ENCODE measurements at regions not wholly inside any gene's neighbourhood (a gene's known extent, or its start where the extent isn't known, plus 50 kb on each side); places are given as distances from the start of the nearest gene placed in this dataset.

DNA sequence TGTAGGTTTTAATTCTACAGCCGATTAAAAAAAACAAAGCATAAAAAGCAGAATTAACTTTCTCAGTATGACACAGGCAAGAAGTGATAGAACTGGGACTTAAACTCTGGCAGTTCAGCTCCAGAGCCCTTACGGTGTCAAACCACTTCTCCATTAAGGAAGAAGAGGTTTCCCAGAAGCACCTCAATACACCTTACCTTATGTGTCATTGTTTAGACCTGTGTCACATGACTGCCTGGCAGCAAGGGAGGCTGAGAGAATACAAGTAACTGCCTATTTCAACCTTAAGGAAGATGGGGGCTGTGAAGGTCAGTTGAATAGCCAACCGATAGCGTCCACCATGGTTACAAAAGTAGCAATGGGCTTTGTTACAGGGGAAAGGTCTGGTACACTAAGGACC is 54.6 kb upstream of the ARHGAP5 start:
- DNase-seq (ENCODE audit: low read depth in 2 of 2) = no peak

DNA sequence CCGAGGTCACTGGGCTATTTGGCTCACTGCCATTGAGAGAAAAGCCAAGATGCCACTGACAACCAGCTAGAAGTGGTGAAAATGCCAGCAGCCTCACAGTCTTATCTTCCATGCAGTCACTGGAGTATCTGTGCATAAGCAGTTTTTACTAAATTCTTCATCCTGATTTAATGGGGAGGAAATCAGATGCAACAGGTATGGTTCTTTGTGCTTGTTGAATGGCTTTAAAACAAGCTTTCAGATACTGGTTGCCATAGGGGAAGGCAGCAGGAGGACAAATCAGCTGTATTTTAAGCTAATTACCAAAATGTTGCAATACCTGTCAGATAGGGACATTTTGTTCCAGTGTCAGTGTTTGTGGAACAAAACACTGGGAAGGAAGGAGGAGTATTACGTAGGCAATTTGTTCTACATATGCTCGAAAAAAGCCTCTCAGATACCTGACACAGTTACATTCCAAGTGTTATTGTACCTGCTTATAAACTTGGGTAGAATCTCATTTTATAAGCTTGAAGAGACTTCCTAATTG is 54.1 kb upstream of the ARHGAP5 start:
- DNase-seq (ENCODE audit: low read depth in 2 of 2) = no peak

DNA sequence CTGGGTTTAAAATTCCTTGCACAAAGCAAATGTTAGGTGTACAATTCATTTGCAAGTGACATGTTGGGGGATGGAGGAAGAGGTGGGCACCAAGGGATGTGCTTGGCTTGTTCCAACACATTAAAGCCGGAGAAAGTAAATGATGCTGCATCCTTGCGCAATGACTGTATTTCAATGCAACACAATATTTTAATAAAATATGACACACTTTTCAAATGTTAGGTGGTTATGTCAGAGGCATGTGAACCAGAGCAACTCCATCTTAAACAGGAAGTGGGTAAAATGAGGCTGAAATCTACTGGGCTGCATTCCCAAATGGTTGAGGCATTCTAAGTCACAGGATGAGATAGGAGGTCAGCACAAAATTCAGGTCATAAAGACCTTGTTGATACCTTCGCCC is 53.6 kb upstream of the ARHGAP5 start:
- no peak for DNase-seq (ENCODE audit: low read depth in 2 of 2)

DNA sequence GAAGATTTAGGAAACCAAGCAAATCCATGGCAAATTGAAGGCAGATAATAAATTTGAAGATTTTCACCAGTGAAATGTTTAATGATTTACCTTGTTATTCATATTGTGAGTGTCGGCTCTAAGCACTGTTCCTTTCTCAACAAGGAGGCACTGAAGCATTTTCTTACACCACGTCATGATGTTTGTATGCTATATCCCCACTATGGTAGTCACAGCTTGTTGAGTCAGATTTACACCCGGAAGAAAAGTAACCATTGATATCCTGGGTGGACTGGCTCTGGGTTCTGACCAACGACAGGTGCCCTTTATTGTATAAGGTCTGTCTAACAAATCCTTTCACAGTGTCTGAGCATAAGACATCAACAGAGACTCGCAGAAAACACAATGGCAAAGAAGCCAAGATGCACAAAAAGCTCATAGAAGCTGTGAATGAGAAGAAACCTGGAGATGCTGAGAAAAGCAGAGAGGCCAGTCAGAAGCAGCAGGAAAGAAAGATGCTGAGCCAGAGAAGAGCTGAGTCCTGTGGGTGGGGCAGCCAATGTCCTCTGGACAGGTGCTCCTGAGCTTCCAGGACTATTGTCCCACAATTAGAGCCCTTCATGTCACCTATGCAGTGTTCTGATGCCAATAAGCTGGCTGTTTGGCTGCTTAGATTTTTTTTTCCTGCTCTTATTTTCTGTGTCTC is 49.7 kb upstream of the ARHGAP5 start:
- DNase-seq (ENCODE audit: low read depth in 2 of 2) = no peak
